H1 (cell line): ENCODE measurements at regions not wholly inside any gene's neighbourhood (a gene's known extent, or its start where the extent isn't known, plus 50 kb on each side); places are given as distances from the start of the nearest gene placed in this dataset.

Source experiments
- CTCF ChIP-seq, 3 experiments: IDR thresholded peaks; 1 replicate in 2 of 3; 2 replicates in 1 of 3; pipeline versions ENCODE4 v1.5.1 to v1.6.1; 2011; ENCODE audit warnings: low read length in 3 of 3, mild to moderate bottlenecking in 3 of 3, inconsistent platforms in 2 of 3, low read depth in 1 of 3, moderate library complexity in 1 of 3; ENCODE audit not compliant: insufficient read depth in 1 of 3; ENCODE audit errors: control extremely low read depth in 1 of 3
- EGR1 ChIP-seq: IDR thresholded peaks from 2 replicates; pipeline ENCODE4 v1.6.1; 2011; ENCODE audit warnings: low read depth, low read length, borderline replicate concordance
- EZH2 ChIP-seq: fragments of 200-600 bp; sonication (generic); IDR thresholded peaks from 2 replicates; pipeline ENCODE4 v1.7.1; 2012; ENCODE audit warnings: low read depth, mild to moderate bottlenecking, moderate library complexity, low read length, inconsistent platforms; ENCODE audit not compliant: severe bottlenecking
- GABPA ChIP-seq: IDR thresholded peaks from 2 replicates; pipeline ENCODE4 v1.6.1; 2011; ENCODE audit warnings: mild to moderate bottlenecking, low read length, moderate library complexity, borderline replicate concordance; ENCODE audit not compliant: insufficient read depth
- HDAC6 ChIP-seq: IDR thresholded peaks from one replicate; pipeline ENCODE4 v1.7.1; 2012; ENCODE audit warnings: low read depth, mild to moderate bottlenecking, inconsistent platforms, low read length, moderate library complexity
- JUND ChIP-seq: IDR thresholded peaks from 2 replicates; pipeline ENCODE4 v1.6.1; 2011; ENCODE audit warnings: mild to moderate bottlenecking, improper control_type of control experiment, low read length
- KDM1A ChIP-seq: fragments of 200-600, 300-600 bp; sonication (generic); IDR thresholded peaks from 2 replicates; pipeline ENCODE4 v1.7.1; 2016; ENCODE audit warnings: mild to moderate bottlenecking, low read length, borderline replicate concordance
- PHF8 ChIP-seq: fragments of 200-600 bp; sonication (generic); conservative IDR thresholded peaks from 2 replicates; pipeline ENCODE4 v1.7.1; 2012; ENCODE audit warnings: low read depth, mild to moderate bottlenecking, inconsistent platforms, low read length, moderate library complexity
- POLR2A ChIP-seq, 2 experiments: IDR thresholded peaks; 1 replicate in 1 of 2; 2 replicates in 1 of 2; pipeline ENCODE4 v1.6.1; 2011; ENCODE audit warnings: low read depth in 2 of 2, low read length in 2 of 2, mild to moderate bottlenecking in 2 of 2; ENCODE audit errors: control extremely low read depth in 1 of 2
- TAF1 ChIP-seq: IDR thresholded peaks from 2 replicates; pipeline ENCODE4 v1.6.1; 2011; ENCODE audit warnings: mild to moderate bottlenecking, low read depth, low read length
- YY1 ChIP-seq: IDR thresholded peaks from 2 replicates; pipeline ENCODE4 v1.6.1; 2011; ENCODE audit warnings: low read depth, mild to moderate bottlenecking, low read length
- TF ChIP-seq, protein P1 (sequence below): IDR thresholded peaks from 2 replicates; pipeline ENCODE4 v1.6.1; 2012; ENCODE audit warnings: inconsistent platforms
- TF ChIP-seq, protein P2 (sequence below): IDR thresholded peaks from 2 replicates; pipeline ENCODE4 v1.6.1; 2012; ENCODE audit warnings: inconsistent platforms

DNA sequence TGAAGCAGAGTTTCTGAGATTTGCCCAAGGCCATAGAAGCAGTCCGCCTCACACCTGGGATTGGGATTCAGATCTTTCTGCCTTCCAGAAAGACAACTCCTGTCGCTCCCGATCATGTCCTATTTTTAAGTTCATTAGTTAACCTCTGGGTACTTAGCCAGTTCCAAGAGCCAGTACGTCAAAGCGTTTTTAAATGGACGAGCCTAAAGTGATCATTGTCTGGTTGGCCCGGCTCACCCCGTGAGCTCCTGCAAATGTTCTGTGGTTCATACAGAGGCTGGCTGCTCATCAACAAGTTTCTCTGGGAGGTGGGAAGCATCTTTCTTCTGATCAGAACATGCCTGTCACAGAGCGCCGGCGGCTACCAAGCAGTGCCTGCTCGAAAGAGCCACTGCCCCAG, 554.5 kb upstream of the WWC1 start:
- TF ChIP-seq EGR1 (no peak), JUND (no peak), CTCF (IDR thresholded peaks at IDR 0.05; ENCODE audit: control extremely low read depth in 1 of 3, insufficient read depth in 1 of 3, low read depth in 1 of 3, low read length in 3 of 3) (no peak), KDM1A (no peak), HDAC6 (no peak), GABPA (no peak), TAF1 (no peak), EZH2 (no peak), POLR2A (IDR thresholded peaks at IDR 0.05; ENCODE audit: control extremely low read depth in 1 of 2, low read depth in 2 of 2, low read length in 2 of 2) (no peak), PHF8 (no peak), YY1 (no peak)
- TF ChIP-seq, protein P1, sequence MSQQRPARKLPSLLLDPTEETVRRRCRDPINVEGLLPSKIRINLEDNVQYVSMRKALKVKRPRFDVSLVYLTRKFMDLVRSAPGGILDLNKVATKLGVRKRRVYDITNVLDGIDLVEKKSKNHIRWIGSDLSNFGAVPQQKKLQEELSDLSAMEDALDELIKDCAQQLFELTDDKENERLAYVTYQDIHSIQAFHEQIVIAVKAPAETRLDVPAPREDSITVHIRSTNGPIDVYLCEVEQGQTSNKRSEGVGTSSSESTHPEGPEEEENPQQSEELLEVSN: no peak
- TF ChIP-seq, protein P2, sequence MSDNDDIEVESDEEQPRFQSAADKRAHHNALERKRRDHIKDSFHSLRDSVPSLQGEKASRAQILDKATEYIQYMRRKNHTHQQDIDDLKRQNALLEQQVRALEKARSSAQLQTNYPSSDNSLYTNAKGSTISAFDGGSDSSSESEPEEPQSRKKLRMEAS: no peak
